ENCODE measurements at regions not wholly inside any gene's neighbourhood (a gene's known extent, or its start where the extent isn't known, plus 50 kb on each side); places are given as distances from the start of the nearest gene placed in this dataset.
A peak's percentile ranks its signal among the peaks of the same experiment; 100 is the strongest.

- Histone ChIP-seq H3K36me3 (ENCODE audit: control insufficient read depth, insufficient read depth, low read length) (no peaks in the 10 kb centered on the region), H3K27ac (ENCODE audit: low read depth, low read length) (no peak overlapping the region), H3K27me3 (ENCODE audit: control insufficient read depth, insufficient read depth, low read length) (no peaks in the 10 kb centered on the region), H3K4me1 (ENCODE audit: control insufficient read depth, insufficient read depth, low read length) (no peaks in the 10 kb centered on the region), H3K9ac (ENCODE audit: low read length) (no peak overlapping the region), H3K4me3 (ENCODE audit: low read length) (no peak overlapping the region)
Measured at GRCh38 chr9:115367780-115368525, 250.0 kb upstream of the TNC start.

GRCh38 chr9:115369322-115369957, 251.5 kb upstream of the TNC start:
- H3K9ac ChIP-seq (ENCODE audit: low read length) = no peak overlapping the region
- no peak overlapping the region for H3K4me3 ChIP-seq (ENCODE audit: low read length)
- H3K4me1 ChIP-seq (ENCODE audit: control insufficient read depth, insufficient read depth, low read length) = no peaks in the 10 kb centered on the region
- H3K27ac ChIP-seq (ENCODE audit: low read depth, low read length) = no peak overlapping the region
- H3K27me3 ChIP-seq (ENCODE audit: control insufficient read depth, insufficient read depth, low read length) = no peaks in the 10 kb centered on the region
- no peaks in the 10 kb centered on the region for H3K36me3 ChIP-seq (ENCODE audit: control insufficient read depth, insufficient read depth, low read length)

- H3K27ac ChIP-seq (ENCODE audit: low read depth, low read length) = no peak overlapping the region
- no peaks in the 10 kb centered on the region for H3K27me3 ChIP-seq (ENCODE audit: control insufficient read depth, insufficient read depth, low read length)
Measured at GRCh38 chr9:115373000-115373709, 255.2 kb upstream of the TNC start.

DNA sequence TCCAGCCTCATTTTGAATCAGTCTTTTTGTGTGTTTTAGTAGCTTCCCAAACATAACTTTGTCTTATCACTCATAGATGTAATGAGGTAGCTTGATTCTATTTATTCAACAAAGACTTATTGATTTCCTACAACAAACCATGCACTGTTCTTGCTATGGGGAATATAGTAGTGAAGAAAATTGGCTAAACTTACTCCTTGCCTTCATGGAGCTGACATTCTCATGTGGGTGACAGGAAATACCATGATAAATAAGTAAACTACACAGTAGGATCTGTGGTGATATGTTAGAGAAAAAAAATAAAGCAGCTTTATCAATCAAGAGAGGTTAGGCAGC, 255.7 kb upstream of the TNC start:
- Histone ChIP-seq H3K36me3 (ENCODE audit: control insufficient read depth, insufficient read depth, low read length) (no peaks in the 10 kb centered on the region), H3K9ac (ENCODE audit: low read length) (no peak overlapping the region), H3K27ac (ENCODE audit: low read depth, low read length) (no peak overlapping the region), H3K4me3 (ENCODE audit: low read length) (no peak overlapping the region), H3K27me3 (ENCODE audit: control insufficient read depth, insufficient read depth, low read length) (no peaks in the 10 kb centered on the region), H3K4me1 (ENCODE audit: control insufficient read depth, insufficient read depth, low read length) (no peaks in the 10 kb centered on the region)

More at GRCh38 chr9:115373000-115373709, 255.2 kb upstream of the TNC start:
- Histone ChIP-seq H3K4me1 (ENCODE audit: control insufficient read depth, insufficient read depth, low read length) (no peaks in the 10 kb centered on the region), H3K36me3 (ENCODE audit: control insufficient read depth, insufficient read depth, low read length) (no peaks in the 10 kb centered on the region), H3K9ac (ENCODE audit: low read length) (no peak overlapping the region), H3K4me3 (ENCODE audit: low read length) (no peak overlapping the region)

DNA sequence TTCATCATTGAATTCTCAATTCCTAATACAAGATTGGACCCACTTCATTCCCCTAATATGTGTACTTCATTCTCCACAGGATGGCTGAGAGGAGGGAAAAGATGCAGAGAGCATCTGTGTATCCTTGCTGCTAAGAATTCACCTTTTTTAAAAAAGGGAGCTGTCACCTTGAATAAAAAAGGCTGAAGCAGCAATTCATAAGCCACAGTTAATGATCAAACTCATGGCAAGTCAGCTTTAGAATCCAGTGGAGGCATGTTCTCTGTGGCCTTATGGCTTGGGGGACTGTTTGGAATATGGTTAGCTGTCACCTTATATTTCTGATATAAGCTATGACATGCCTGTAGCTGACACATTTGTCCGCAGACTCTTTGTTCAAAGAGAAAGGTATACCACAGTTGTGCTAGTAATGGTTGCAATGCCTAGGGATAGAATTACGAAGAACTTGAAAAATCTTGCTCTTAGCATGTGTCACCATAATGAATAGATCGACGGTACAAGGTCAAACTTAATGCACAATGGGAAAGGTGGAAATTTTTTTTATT, 256.8 kb upstream of the TNC start:
- no peak overlapping the region for H3K9ac ChIP-seq (ENCODE audit: low read length)
- H3K27me3 ChIP-seq (ENCODE audit: control insufficient read depth, insufficient read depth, low read length) = no peaks in the 10 kb centered on the region
- H3K36me3 ChIP-seq (ENCODE audit: control insufficient read depth, insufficient read depth, low read length) = no peaks in the 10 kb centered on the region
- H3K4me1 ChIP-seq (ENCODE audit: control insufficient read depth, insufficient read depth, low read length) = no peaks in the 10 kb centered on the region
- H3K27ac ChIP-seq (ENCODE audit: low read depth, low read length) = no peak overlapping the region
- H3K4me3 ChIP-seq (ENCODE audit: low read length) = no peak overlapping the region

- H3K9ac ChIP-seq (ENCODE audit: low read length) = no peak overlapping the region
- no peaks in the 10 kb centered on the region for H3K36me3 ChIP-seq (ENCODE audit: control insufficient read depth, insufficient read depth, low read length)
- H3K27ac ChIP-seq (ENCODE audit: low read depth, low read length) = no peak overlapping the region
- no peaks in the 10 kb centered on the region for H3K27me3 ChIP-seq (ENCODE audit: control insufficient read depth, insufficient read depth, low read length)
- no peaks in the 10 kb centered on the region for H3K4me1 ChIP-seq (ENCODE audit: control insufficient read depth, insufficient read depth, low read length)
- no peak overlapping the region for H3K4me3 ChIP-seq (ENCODE audit: low read length)
Measured at GRCh38 chr9:115378241-115378640, 260.3 kb upstream of the TNC start.

DNA sequence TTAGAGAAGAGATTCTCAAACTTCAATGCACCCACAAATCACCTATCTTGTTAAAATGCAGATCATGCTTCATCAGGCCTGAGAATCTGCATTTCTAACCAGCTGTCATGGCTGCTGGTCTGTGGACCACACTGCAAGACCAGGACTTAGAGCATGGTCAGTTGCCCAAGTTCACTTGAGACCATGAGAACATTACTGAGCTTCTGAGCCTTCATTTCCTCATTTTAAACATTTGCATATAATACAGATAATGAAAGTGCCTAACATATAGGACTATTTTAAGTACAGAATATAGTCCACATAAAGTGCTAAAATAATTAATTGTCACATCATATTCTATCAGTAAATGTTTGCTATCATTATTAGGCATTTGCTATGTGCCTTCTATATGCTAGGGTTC, 260.8 kb upstream of the TNC start:
- H3K27me3 ChIP-seq (ENCODE audit: control insufficient read depth, insufficient read depth, low read length) = no peaks in the 10 kb centered on the region
- no peak overlapping the region for H3K9ac ChIP-seq (ENCODE audit: low read length)
- no peak overlapping the region for H3K27ac ChIP-seq (ENCODE audit: low read depth, low read length)
- H3K4me3 ChIP-seq (ENCODE audit: low read length) = no peak overlapping the region
- H3K36me3 ChIP-seq (ENCODE audit: control insufficient read depth, insufficient read depth, low read length) = no peaks in the 10 kb centered on the region
- no peaks in the 10 kb centered on the region for H3K4me1 ChIP-seq (ENCODE audit: control insufficient read depth, insufficient read depth, low read length)

- H3K27me3 ChIP-seq (ENCODE audit: control insufficient read depth, insufficient read depth, low read length) = no peaks in the 10 kb centered on the region
- no peak overlapping the region for H3K4me3 ChIP-seq (ENCODE audit: low read length)
Measured at GRCh38 chr9:115379719-115380118, 261.8 kb upstream of the TNC start.

GRCh38 chr9:115382865-115383264, 264.9 kb upstream of the TNC start:
- H3K4me3 ChIP-seq (ENCODE audit: low read length) = no peak overlapping the region
- no peaks in the 10 kb centered on the region for H3K27me3 ChIP-seq (ENCODE audit: control insufficient read depth, insufficient read depth, low read length)
- H3K27ac ChIP-seq (ENCODE audit: low read depth, low read length) = no peak overlapping the region
- no peaks in the 10 kb centered on the region for H3K36me3 ChIP-seq (ENCODE audit: control insufficient read depth, insufficient read depth, low read length)
- no peak overlapping the region for H3K9ac ChIP-seq (ENCODE audit: low read length)
- H3K4me1 ChIP-seq (ENCODE audit: control insufficient read depth, insufficient read depth, low read length) = peaks cover 5% of the 10 kb centered on the region

More at GRCh38 chr9:115379719-115380118, 261.8 kb upstream of the TNC start:
- Histone ChIP-seq H3K27ac (ENCODE audit: low read depth, low read length) (no peak overlapping the region), H3K4me1 (ENCODE audit: control insufficient read depth, insufficient read depth, low read length) (no peaks in the 10 kb centered on the region), H3K36me3 (ENCODE audit: control insufficient read depth, insufficient read depth, low read length) (no peaks in the 10 kb centered on the region), H3K9ac (ENCODE audit: low read length) (no peak overlapping the region)

DNA sequence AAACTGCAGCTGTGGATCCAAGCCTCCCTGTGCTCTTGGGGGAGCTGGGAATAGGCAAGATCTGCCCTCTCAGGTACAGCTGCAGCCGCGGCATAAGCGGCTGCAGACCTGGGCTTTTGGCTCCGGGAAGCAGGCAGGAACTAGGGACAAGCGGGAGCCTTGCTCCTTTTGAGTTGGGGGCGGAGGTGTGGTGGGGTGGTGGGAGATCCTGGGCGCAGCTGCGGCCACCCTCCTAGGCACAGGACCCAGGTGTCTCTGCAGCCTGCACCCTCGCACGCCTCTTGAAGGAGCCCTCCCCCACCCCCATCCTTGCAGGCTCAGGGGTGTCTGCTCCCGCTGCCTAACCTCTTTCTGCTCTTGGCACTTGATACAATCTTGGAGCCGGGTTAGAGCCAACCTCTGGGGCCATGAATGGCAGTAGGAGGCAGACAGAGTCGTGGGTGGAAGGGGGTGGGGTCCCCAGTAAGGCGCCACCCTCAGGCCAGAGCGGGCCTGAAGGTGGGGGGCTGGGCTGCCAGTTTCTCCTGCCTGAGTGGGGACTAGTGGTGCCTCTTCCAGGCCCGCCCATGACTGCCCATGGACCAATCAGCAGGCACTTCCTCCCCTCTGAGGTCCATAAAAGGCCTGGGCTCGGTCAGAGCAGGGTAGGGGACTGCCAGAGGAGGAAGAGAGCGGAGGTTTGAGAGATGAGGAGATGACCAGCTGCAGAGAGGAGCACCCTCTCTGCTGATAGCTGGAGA, 267.6 kb upstream of the TNC start:
- Histone ChIP-seq H3K36me3 (ENCODE audit: control insufficient read depth, insufficient read depth, low read length) (no peaks in the 10 kb centered on the region), H3K4me1 (ENCODE audit: control insufficient read depth, insufficient read depth, low read length) (peaks cover 5% of the 10 kb centered on the region), H3K27me3 (ENCODE audit: control insufficient read depth, insufficient read depth, low read length) (no peaks in the 10 kb centered on the region), H3K4me3 (ENCODE audit: low read length) (no peak overlapping the region), H3K27ac (ENCODE audit: low read depth, low read length) (no peak overlapping the region), H3K9ac (ENCODE audit: low read length) (no peak overlapping the region)

GRCh38 chr9:115386963-115387770, 269.2 kb upstream of the TNC start:
- Histone ChIP-seq H3K4me3 (ENCODE audit: low read length) (no peak overlapping the region), H3K27ac (ENCODE audit: low read depth, low read length) (peak overlapping the region; percentile 40), H3K9ac (ENCODE audit: low read length) (no peak overlapping the region), H3K36me3 (ENCODE audit: control insufficient read depth, insufficient read depth, low read length) (no peaks in the 10 kb centered on the region), H3K27me3 (ENCODE audit: control insufficient read depth, insufficient read depth, low read length) (no peaks in the 10 kb centered on the region), H3K4me1 (ENCODE audit: control insufficient read depth, insufficient read depth, low read length) (peaks cover 5% of the 10 kb centered on the region)
